HUDEP-2 (cell line): ENCODE measurements at regions not wholly inside any gene's neighbourhood (a gene's known extent, or its start where the extent isn't known, plus 50 kb on each side); places are given as distances from the start of the nearest gene placed in this dataset.
"Not testable (repeated sequence)": the region's sequence is repeated elsewhere in the genome, so short reads cannot be mapped to it uniquely, and the experiment has no call there.

Experiments
- DNase-seq, 76 experiments: peaks; one replicate each; lab custom pipeline; 2025; ENCODE audit not compliant: unreplicated experiment in 76 of 76; lab: John Stamatoyannopoulos, UW

GRCh38 chr3:88641033-88641604 lies 466.3 kb upstream of the EPHA3 start:
- DNase-seq, result no peak

GRCh38 chr3:88657459-88657858 lies 450.0 kb upstream of the EPHA3 start:
- DNase-seq, result no peak

- no peak for DNase-seq
These were observed 446.0 kb upstream of the EPHA3 start for GRCh38 chr3:88661433-88661824.

GRCh38 chr3:88668180-88668579 lies 439.2 kb upstream of the EPHA3 start:
- DNase-seq, result no peak

- no peak for DNase-seq
These were observed 435.8 kb upstream of the EPHA3 start for GRCh38 chr3:88671573-88671972.

GRCh38 chr3:88677298-88677697 lies 430.1 kb upstream of the EPHA3 start:
- DNase-seq, result no peak

- DNase-seq, result no peak
These were observed 428.7 kb upstream of the EPHA3 start for GRCh38 chr3:88678747-88679146.

- DNase-seq, result no peak
These were observed 417.1 kb upstream of the EPHA3 start for GRCh38 chr3:88690287-88690686.

- no peak for DNase-seq
These were observed 416.3 kb upstream of the EPHA3 start for GRCh38 chr3:88691081-88691480.

GRCh38 chr3:88703501-88704059 lies 403.8 kb upstream of the EPHA3 start:
- DNase-seq, result no peak

GRCh38 chr3:88704338-88704737 lies 403.1 kb upstream of the EPHA3 start:
- DNase-seq, result no peak

GRCh38 chr3:88707837-88708236 lies 399.6 kb upstream of the EPHA3 start:
- no peak for DNase-seq

- DNase-seq, result no peak
These were observed 394.9 kb upstream of the EPHA3 start for GRCh38 chr3:88712552-88712951.

GRCh38 chr3:88713233-88713691 lies 394.2 kb upstream of the EPHA3 start:
- DNase-seq, result no peak

GRCh38 chr3:88725440-88726165 lies 381.8 kb upstream of the EPHA3 start:
- DNase-seq, result no peak

GRCh38 chr3:88732186-88732585 lies 375.2 kb upstream of the EPHA3 start:
- no peak for DNase-seq

- no peak for DNase-seq
These were observed 365.3 kb upstream of the EPHA3 start for GRCh38 chr3:88742106-88742505.

- no peak for DNase-seq
These were observed 364.5 kb upstream of the EPHA3 start for GRCh38 chr3:88742674-88743507.

GRCh38 chr3:88744896-88745295 lies 362.5 kb upstream of the EPHA3 start:
- DNase-seq, result no peak

GRCh38 chr3:88747145-88747544 lies 360.3 kb upstream of the EPHA3 start:
- DNase-seq, result not testable (repeated sequence)

- DNase-seq, result no peak
These were observed 348.7 kb upstream of the EPHA3 start for GRCh38 chr3:88758676-88759075.
